Body of pancreas (tissue), 4 donors: ENCODE measurements at regions not wholly inside any gene's neighbourhood (a gene's known extent, or its start where the extent isn't known, plus 50 kb on each side); places are given as distances from the start of the nearest gene placed in this dataset.

Source experiments
- ATAC-seq: fragments of 150-250 bp; one replicate; pipeline ENCODE4 v1.9.1; 2016
- DNase-seq, 4 donors: peaks; one replicate each; pipeline ENCODE4 v3.0.0-alpha.2; 2019
- H3K27ac ChIP-seq, 4 donors: fragments of 200-600 bp; sonication (generic); 1 replicate in 3 of 4; 2 replicates in 1 of 4; pipeline versions ENCODE4 v1.5.1 to v1.6.1; 2016 to 2019; ENCODE audit warnings: mild to moderate bottlenecking in 1 of 4, mixed read lengths in 1 of 4, moderate library complexity in 1 of 4
- H3K27me3 ChIP-seq, 2 donors: fragments of 200-600 bp; sonication (generic); one replicate each; pipeline ENCODE4 v1.6.0; 2016; ENCODE audit warnings: mild to moderate bottlenecking in 1 of 2
- H3K36me3 ChIP-seq, 2 donors: fragments of 200-600 bp; sonication (generic); replicated peaks in 1 of 2; 2 replicates each; pipeline ENCODE4 v1.5.1; 2016; ENCODE audit warnings: low read depth in 2 of 2; ENCODE audit not compliant: insufficient read depth in 1 of 2
- H3K4me1 ChIP-seq: fragments of 200-600 bp; sonication (generic); one replicate; pipeline ENCODE4 v1.6.0; 2016
- H3K4me3 ChIP-seq, 2 donors: fragments of 200-600 bp; sonication (generic); 1 replicate in 1 of 2; 2 replicates in 1 of 2; pipeline ENCODE4 v1.5.1; 2016 to 2019
- H3K9me3 ChIP-seq, 3 donors: fragments of 200-600 bp; sonication (generic); 1 replicate in 2 of 3; 2 replicates in 1 of 3; pipeline ENCODE4 v1.5.1; 2016
- POLR2A ChIP-seq, 3 donors: fragments of 450-650 bp; IDR thresholded peaks; one replicate each; pipeline ENCODE4 v1.6.1; 2016; ENCODE audit warnings: antibody characterized with exemption in 3 of 3, mild to moderate bottlenecking in 2 of 3
- WGBS, 2 donors: methylation state at CpG; one replicate each; pipeline ENCODE4 v1.1.5; 2017; 5-methylcytosine and 5-hydroxymethylcytosine counted together
- intact Hi-C: fragments of 100-400 bp; cut with DNase I; formaldehyde crosslinking; loops from one replicate; pipeline ENCODE4 v1.15.1; 2023
- TF ChIP-seq, protein P1 (sequence below), 7 experiments: fragments of 450-650 bp in 4 of 7; fragments of 200-600 bp in 3 of 7; sonication (generic) in 3 of 7; IDR thresholded peaks; one replicate each; pipeline ENCODE4 v1.5.1; 2016 to 2019; ENCODE audit warnings: antibody characterized with exemption in 7 of 7

DNA sequence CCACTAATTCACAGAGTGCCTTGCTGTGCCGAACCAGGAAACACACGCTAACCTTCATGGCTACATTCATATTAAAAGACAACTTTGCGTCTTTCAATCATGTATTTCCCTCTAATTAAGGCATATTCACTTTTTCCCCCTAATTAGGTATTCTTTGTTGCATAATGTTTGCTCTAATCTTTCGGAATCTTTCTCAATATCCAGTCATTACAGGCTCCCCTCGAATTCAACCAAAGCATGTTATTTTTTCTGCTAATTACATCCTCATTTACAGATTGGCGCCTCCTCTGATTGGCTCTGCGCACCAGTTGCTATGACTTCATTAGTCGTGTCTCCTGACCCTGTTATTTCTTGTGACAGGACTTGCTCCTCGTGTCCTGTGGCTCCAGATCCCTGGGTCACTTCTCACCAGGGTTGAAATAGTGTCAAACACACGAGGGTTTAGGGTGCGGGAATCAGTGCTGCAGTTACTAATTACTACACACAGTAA, 226.7 kb upstream of the TSHZ3 start:
- Histone ChIP-seq H3K9me3 (no peaks in the 10 kb centered on the region), H3K4me3 (no peak overlapping the region), H3K36me3 (no peaks in the 10 kb centered on the region), H3K27me3 (no peaks in the 10 kb centered on the region), H3K27ac (no peak overlapping the region), H3K4me1 (no peaks in the 10 kb centered on the region)
- intact Hi-C loops: no loop called here
- DNase-seq (no peak), ATAC-seq (no peak)
- 57 to 61% methylated on average over 11 of the region's 11 CpGs for WGBS, 2 donors
- TF ChIP-seq, protein P1, sequence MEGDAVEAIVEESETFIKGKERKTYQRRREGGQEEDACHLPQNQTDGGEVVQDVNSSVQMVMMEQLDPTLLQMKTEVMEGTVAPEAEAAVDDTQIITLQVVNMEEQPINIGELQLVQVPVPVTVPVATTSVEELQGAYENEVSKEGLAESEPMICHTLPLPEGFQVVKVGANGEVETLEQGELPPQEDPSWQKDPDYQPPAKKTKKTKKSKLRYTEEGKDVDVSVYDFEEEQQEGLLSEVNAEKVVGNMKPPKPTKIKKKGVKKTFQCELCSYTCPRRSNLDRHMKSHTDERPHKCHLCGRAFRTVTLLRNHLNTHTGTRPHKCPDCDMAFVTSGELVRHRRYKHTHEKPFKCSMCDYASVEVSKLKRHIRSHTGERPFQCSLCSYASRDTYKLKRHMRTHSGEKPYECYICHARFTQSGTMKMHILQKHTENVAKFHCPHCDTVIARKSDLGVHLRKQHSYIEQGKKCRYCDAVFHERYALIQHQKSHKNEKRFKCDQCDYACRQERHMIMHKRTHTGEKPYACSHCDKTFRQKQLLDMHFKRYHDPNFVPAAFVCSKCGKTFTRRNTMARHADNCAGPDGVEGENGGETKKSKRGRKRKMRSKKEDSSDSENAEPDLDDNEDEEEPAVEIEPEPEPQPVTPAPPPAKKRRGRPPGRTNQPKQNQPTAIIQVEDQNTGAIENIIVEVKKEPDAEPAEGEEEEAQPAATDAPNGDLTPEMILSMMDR (IDR thresholded peaks at IDR 0.05): no peak
- TF ChIP-seq POLR2A (IDR thresholded peaks at IDR 0.05): no peak

DNA sequence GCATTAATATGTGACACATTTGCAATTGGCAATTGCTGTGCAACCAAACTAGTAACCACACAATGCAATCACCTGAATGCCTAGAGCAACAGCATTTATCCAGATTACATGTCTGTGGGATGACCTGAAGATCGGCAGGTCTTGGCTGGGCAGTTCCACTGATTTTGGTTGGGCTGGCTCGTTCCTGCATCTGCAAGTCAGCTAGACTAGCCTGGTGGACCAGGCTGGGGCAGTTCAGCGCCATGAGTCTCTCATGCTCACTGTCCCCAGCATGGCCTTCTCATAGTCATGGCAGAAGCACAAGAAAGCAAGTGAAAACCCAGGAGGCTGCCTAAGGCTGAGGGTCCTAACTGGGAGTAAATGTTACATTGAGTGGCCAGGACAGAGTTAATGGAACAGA, 229.1 kb upstream of the TSHZ3 start:
- no peak overlapping the region for H3K4me3 ChIP-seq
- H3K9me3 ChIP-seq: no peaks in the 10 kb centered on the region
- DNase-seq (no peak), ATAC-seq (no peak)
- TF ChIP-seq, protein P1 (IDR thresholded peaks at IDR 0.05): no peak
- no peak for TF ChIP-seq POLR2A (IDR thresholded peaks at IDR 0.05)
- no peaks in the 10 kb centered on the region for H3K27me3 ChIP-seq
- no peaks in the 10 kb centered on the region for H3K36me3 ChIP-seq
- WGBS, 2 donors: 62 to 69% methylated on average over 3 of the region's 3 CpGs
- intact Hi-C loops: no loop called here
- H3K4me1 ChIP-seq: no peaks in the 10 kb centered on the region
- H3K27ac ChIP-seq: no peak overlapping the region

DNA sequence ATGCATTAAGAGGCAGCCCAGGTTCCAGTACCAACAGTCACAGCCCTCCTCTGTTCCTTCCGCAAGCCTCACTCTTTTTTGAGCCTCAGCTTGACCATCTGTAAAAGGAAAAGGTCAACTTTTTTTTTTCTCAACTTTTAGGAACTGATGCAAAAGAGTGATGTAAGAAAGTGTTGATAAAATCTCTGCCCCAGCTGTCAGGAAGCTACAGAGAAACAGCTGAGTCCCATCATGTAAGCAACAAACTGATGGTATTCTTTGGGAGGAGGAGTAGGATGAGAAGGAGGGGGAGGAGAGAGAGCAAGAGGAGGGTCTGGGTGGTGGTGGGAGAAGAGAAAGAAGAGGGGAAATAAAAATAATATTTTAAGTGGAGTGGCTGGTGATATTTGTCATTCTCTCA, 233.9 kb upstream of the TSHZ3 start:
- H3K36me3 ChIP-seq: no peaks in the 10 kb centered on the region
- no peak overlapping the region for H3K27ac ChIP-seq
- no peak for DNase-seq
- no peaks in the 10 kb centered on the region for H3K4me1 ChIP-seq
- H3K27me3 ChIP-seq: no peaks in the 10 kb centered on the region
- H3K4me3 ChIP-seq: no peak overlapping the region
- 71 to 76% methylated on average over 1 of the region's 1 CpG for WGBS, 2 donors
- intact Hi-C loops: no loop called here
- no peak for TF ChIP-seq POLR2A (IDR thresholded peaks at IDR 0.05)
- TF ChIP-seq, protein P1 (IDR thresholded peaks at IDR 0.05): no peak
- no peak for ATAC-seq
- H3K9me3 ChIP-seq: no peaks in the 10 kb centered on the region

DNA sequence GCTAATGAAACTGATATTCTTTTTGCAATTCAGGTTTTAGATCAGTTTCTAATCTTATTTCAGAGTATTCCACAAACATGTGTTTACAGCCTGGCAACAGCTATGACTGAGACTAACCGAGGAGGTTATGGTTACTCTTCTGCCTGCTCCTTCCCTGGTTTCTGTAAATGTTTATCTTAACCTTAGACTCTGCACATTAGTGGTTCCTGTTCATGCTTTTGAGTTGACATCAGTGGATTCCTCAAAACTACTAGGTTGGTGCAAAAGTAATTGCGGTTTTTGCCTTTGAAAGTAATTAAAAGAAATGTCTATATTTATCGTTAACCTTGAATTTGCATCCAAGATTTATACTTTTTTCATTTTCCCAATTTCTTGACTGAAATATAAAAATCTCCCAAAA, 237.0 kb upstream of the TSHZ3 start:
- Histone ChIP-seq H3K9me3 (no peaks in the 10 kb centered on the region), H3K36me3 (no peaks in the 10 kb centered on the region), H3K4me3 (no peak overlapping the region), H3K27ac (no peak overlapping the region), H3K4me1 (no peaks in the 10 kb centered on the region), H3K27me3 (no peaks in the 10 kb centered on the region)
- TF ChIP-seq, protein P1 (IDR thresholded peaks at IDR 0.05): no peak
- no peak for TF ChIP-seq POLR2A (IDR thresholded peaks at IDR 0.05)
- DNase-seq (no peak), ATAC-seq (no peak)
- WGBS, 2 donors: 56 to 61% methylated on average over 3 of the region's 3 CpGs
- intact Hi-C loops: no loop called here

DNA sequence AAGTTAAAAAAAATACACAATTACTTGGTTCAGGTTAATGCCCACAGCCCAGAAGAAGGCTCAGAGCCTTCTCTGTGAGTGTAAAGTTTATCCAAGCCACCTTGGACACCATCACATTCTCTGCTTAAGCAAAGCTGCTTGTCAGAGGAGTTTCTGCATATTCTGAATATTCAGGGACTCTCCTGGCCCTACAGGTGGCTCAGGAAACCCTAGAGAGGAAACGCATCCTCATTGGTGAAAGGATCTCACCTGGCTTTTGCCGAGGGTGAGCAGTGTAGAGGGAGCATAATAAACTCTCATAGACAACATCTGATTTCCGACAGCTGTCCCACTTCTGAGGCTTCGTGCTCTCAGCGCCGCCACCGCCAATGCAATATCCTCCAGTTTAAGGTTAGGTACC, 239.9 kb upstream of the TSHZ3 start:
- H3K9me3 ChIP-seq: no peaks in the 10 kb centered on the region
- no peak overlapping the region for H3K27ac ChIP-seq
- DNase-seq: no peak
- no peak for ATAC-seq
- intact Hi-C loops: no loop called here
- 70 to 74% methylated on average over 7 of the region's 7 CpGs for WGBS, 2 donors
- H3K36me3 ChIP-seq: no peaks in the 10 kb centered on the region
- H3K4me1 ChIP-seq: no peaks in the 10 kb centered on the region
- TF ChIP-seq POLR2A (IDR thresholded peaks at IDR 0.05): no peak
- TF ChIP-seq, protein P1 (IDR thresholded peaks at IDR 0.05): no peak
- no peak overlapping the region for H3K4me3 ChIP-seq
- no peaks in the 10 kb centered on the region for H3K27me3 ChIP-seq
